OCI-LY3 (cell line): ENCODE measurements at regions not wholly inside any gene's neighbourhood (a gene's known extent, or its start where the extent isn't known, plus 50 kb on each side); places are given as distances from the start of the nearest gene placed in this dataset.

Experiments used
- EZH2phosphoT487 ChIP-seq: fragments of 200-600 bp; shearing (Covaris generic); IDR thresholded peaks from 2 replicates; pipeline ENCODE4 v1.6.1; 2018; ENCODE audit warnings: antibody characterized with exemption, mixed run types, low read depth
- TF ChIP-seq, protein P1 (sequence below): fragments of 200-600, 300-600 bp; sonication (generic); IDR thresholded peaks from 2 replicates; pipeline ENCODE4 v1.5.1; 2014; ENCODE audit warnings: antibody characterized with exemption, low read length, low read depth

DNA sequence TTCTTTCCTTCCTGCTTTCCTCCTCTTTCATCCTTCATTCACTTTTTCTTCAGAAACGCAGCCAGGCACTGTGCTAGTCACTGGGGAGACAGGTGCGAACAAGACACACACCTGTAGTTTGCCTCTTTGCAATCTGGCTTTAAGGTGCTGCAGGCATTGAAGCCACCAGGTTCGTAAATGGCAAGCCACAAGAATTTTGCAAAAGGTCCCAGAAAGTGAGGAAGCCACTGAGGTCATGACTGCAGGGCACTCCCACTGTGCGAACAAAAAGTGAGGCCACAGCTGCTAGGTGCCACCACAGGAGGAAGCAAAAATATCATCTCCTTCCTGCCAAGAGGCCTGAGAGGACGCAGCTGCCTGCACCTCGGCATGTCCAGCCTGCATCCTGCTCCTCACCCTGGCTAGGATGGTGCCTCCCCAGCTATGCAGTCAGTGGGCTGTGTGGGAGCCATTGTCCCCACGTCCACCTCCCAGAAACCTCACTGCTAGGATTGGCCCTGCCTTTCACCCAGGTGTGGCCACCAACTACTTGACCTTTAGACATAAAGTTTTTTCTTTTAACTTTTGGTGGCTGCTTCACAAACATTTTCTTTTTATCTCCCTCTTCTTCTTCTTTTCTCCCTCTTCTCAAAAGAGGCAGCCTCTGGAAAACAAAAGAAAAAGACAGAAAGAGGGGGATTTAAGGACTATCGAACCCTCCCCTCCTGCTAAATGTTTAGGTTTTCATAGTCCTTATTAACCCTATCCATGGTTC lies 230.8 kb downstream of the BCAS1 start:
- TF ChIP-seq, protein P1, sequence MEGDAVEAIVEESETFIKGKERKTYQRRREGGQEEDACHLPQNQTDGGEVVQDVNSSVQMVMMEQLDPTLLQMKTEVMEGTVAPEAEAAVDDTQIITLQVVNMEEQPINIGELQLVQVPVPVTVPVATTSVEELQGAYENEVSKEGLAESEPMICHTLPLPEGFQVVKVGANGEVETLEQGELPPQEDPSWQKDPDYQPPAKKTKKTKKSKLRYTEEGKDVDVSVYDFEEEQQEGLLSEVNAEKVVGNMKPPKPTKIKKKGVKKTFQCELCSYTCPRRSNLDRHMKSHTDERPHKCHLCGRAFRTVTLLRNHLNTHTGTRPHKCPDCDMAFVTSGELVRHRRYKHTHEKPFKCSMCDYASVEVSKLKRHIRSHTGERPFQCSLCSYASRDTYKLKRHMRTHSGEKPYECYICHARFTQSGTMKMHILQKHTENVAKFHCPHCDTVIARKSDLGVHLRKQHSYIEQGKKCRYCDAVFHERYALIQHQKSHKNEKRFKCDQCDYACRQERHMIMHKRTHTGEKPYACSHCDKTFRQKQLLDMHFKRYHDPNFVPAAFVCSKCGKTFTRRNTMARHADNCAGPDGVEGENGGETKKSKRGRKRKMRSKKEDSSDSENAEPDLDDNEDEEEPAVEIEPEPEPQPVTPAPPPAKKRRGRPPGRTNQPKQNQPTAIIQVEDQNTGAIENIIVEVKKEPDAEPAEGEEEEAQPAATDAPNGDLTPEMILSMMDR: no peak
- no peak for TF ChIP-seq EZH2phosphoT487
